ENCODE measurements at regions not wholly inside any gene's neighbourhood (a gene's known extent, or its start where the extent isn't known, plus 50 kb on each side); places are given as distances from the start of the nearest gene placed in this dataset.

- TF ChIP-seq EZH2 (IDR thresholded peaks at IDR 0.05; ENCODE audit: low read length, missing control alignments) (no peak), CTCF (conservative IDR thresholded peaks at IDR 0.05 in 1 of 2, IDR thresholded peaks at IDR 0.05 in 1 of 2; ENCODE audit: low read depth in 1 of 2, low read length in 2 of 2) (no peak)
These were observed 420.2 kb downstream of the SUCLG1 start for GRCh38 chr2:84038866-84039265.

Data from fibroblast of lung (primary cell).